GM04504 (cell line): ENCODE measurements at regions not wholly inside any gene's neighbourhood (a gene's known extent, or its start where the extent isn't known, plus 50 kb on each side); places are given as distances from the start of the nearest gene placed in this dataset.

ENCODE experiments used
- DNase-seq: peaks from one replicate; pipeline ENCODE4 v3.0.0-alpha.2; 2012; ENCODE audit warnings: low read depth

DNA sequence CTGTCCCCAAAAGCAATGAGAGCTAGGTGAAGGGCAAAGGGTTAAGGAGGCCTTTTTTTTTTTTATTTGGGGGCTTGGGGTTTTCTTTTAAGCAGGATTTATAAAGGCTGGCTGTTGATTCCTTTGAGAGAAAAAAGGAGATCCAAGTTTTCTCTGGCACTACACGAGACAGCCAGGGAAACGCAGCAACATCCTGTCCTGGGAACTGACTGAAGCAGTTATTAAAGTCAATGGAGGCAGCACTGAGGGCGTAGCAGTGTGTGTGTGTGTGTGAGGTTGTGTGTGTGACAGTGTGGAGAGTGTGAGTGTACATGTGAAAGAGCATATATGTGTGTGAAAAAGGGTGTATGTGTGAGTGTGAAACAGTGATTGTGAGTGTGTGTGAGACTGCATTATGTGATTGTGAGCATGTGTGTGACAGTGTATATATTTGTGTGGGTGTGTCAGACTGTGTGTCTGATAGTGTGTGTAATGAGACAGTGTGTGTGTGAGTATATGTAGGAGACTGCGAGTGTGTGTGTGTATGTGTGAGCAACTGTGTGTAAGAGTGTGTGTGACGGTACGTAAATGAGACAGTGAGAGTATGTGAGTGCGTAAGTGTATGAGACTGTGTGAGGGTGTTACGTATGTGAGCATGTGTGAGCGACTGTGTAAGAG is 65.9 kb upstream of the TIAM1 start:
- no peak for DNase-seq

DNA sequence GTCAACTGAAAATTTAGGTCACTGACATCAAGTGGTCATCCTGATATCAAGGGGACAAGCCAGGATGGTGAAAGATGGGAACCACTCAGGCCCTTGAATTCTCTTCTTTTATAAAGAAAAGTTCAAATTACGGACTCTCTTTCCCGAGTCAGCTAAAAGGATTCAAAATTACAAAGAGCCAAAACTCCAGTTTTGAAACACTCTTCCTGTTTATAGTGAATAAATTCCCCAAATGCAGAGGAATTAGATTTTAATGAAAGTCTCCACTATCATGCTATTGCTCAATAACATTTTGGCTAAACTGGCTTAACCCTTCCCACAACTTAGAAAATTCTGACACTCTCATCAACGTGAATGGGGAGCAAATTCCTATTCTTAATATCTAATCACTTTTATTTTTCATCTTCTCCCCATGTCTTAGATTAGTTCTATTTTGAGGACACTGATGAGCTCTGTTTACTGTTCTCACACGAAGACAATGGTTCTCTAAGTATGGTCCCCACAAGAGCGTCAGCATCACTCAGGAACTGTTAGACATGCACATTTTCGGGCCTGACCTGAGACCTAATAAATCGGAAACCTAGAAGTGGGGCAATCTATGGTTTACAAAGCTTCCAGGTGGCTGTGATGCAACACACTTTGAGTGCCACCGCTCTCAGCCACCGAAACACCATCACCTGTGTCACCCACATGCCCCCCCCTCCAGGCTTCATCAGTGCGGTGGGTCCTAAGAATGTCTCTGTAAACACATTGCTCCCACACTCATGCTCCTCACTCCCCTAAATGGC is 64.4 kb upstream of the TIAM1 start:
- no peak for DNase-seq

DNA sequence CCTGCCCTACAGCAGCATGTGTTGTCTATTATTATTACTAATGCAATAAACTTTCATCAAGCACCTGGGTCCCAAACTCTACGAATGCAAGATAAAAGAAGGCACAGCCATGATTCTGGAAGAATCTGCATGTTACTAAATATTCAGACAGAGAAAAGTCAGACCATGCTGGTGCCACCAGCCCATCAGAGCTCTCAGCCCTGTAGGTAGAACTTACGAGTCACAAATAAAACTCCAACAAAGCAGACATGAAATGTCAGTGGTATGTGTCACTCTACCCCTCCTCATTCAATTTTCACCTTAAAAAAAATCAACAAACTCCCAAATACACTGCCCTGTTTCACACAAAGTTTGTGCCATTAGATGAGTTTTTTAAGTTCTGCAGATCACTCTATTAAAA is 62.4 kb upstream of the TIAM1 start:
- no peak for DNase-seq

DNA sequence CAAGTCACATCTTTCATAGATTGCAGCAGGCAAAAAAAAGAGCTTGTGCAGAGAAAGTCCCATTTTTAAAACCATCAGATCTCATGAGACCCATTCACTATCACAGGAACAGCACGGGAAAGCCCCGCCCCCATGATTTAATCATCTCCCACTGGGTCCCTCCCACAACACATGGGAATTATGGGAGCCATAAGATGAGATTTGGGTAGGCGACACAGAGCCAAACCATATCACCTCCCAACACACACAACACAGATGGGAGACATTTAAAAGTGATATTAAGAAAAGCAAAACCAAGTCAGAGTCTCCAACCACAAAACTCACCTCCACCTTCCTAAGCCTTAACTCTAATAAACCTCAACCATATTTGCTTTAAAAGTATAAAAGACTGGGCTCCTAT is 61.5 kb upstream of the TIAM1 start:
- DNase-seq, result no peak

DNA sequence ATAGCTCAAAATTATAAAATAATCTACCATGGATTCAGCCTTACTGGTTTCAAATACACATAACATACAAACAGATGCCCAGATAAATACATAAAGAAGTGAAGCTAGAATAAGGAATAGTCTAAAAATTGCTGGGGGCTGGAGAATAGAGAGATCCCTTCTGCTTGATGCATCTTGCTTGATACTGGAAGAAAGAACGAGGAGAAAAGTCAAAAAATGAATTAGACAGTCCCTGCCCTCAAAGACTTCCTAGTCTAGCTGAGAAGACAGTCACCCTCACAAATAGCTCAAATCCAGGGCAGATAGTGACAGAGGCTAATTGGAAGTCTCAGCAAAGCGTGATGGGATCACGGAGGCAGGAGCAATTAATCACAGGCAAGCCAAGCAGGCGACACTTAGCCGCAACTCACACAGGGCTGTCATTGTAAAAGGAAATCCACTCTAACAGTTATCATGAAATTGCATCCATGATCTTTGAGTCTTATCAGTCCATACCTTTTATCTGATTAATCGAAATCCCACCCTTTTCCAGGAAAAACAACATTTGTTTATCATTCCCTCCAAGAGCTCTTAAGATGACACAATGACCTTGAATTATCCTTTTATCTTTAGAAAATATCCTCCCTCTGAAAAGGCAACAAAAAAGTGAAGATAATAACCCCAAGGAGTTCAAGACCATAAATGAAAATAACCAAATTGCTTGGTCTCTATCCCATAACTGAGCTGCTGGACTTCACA is 59.7 kb upstream of the TIAM1 start:
- no peak for DNase-seq

DNA sequence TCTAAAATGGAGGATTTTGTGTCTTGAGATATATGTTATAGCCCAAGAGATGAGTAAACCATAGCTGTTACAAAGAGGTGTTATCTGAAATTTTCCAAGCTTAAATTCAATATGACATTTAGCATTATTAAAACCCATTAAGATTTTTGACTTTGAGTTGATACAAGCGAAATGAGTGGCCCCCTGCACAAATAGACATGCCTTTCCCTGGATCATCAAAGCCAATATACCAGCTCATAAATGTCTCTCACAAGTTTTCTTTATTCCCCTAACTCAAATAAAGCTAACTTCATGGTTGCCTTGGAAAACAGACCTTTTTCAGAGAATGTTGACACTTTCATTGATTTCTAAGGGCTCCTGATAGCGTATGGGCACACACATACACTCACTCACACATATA is 55.5 kb upstream of the TIAM1 start:
- DNase-seq, result no peak

DNA sequence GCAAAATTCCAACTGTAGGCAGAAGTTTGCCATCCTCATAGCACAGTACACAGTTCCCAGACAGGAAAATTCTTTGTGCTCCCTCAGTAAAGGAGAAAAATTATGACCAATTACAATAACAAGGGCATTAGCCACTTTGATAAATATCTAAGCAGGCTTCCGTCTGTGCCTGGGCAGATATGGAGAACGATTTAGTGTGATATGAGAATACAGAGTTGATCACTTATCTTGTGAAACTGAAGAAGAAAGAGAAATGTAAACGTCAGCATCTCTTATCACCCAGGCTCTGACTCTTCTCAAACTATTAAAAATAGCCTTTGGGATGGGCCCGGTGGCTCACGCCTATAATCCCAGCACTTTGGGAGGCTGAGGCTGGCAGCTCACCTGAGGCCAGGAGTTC is 54.5 kb upstream of the TIAM1 start:
- DNase-seq, result no peak

DNA sequence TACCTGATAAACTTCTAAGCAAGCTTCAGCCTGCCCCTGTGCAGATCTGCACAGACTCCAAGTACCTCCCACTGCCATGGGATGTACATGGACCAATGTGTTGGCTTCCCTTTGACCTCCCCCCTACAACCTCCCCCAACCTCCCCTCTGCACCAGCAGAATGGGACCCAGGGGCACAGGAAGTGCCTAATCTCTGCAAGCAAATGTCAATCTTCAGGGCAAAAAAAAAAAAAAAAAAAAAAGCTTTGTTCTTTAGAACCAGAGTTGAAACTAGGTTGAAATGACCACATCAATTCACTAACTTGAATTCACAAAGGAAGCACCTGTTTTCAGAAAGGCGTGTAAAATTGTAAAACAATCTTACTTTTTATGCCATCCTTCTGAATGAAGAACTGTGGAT is 53.9 kb upstream of the TIAM1 start:
- no peak for DNase-seq

DNA sequence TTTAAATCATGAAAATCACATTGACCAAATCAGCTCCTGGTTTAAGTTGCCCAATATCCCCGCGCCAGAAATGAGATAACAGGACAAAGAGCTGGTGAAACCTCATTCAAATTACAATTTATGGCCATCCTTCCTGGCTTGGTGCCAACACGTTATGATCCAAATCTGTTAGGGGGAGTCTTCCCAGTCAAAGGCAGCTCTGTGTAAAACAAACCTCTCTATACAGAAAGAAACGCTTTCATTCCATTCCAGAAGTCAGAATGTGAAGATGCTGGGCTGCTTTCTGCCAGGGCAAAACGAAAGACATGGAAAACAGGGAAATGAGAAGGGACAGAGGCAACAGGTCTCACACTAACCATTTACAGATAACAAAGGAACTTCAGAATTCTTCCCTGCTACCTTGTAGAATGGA is 53.5 kb upstream of the TIAM1 start:
- DNase-seq, result no peak

DNA sequence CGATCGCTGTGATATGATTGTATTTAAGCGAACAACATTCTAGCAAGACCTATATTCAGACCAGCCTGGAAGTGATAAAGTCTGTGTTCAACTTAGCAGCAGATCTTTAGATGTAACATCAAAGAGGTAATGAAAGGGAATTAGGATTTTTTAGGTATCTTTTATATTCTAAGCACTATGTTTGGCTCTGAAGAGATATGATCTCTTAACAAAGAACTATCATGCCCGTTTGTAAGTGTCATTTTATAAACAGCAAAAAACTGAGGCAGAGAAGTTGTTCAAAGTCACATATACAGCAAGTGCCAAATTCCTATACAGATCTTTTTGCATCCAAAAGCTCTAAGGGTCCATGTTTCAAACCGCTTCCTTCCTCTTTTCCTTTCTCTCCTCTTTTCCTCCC is 53.0 kb upstream of the TIAM1 start:
- no peak for DNase-seq

DNA sequence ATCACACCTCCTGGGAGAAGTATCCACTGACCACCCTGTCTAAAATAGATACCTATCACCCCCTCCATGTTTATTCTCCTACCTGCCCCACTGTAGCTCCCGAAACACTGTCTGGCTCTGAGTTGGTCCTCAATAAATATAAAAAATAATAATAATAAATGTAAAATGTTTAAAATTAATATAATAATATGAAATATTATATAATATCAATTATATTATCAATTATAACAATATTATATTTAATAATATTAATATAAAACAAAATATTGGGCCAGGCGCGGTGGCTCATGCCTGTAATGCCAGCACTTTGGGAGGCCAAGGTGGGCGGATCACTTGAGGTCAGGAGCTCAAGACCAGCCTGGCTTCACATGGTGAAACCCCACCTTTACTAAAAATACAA is 52.3 kb upstream of the TIAM1 start:
- no peak for DNase-seq

DNA sequence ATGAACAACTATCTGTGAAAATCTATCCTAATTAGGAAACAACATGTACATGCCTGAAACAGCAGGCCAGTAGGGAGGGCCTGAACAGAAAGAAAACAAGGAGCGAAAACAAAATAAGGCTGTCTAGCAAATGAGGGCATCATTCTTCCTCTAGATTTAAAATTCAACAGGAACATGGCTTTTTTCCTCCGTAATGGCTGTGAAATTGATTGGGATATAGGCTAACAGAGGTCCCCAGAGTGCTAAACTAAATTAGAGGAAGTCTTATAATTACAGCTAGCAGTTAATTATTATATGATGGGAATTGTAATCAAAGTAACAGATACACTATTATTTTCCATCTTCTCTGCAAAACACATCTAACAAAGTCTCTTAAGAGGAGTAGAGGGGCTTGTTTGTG is 51.7 kb upstream of the TIAM1 start:
- no peak for DNase-seq

DNA sequence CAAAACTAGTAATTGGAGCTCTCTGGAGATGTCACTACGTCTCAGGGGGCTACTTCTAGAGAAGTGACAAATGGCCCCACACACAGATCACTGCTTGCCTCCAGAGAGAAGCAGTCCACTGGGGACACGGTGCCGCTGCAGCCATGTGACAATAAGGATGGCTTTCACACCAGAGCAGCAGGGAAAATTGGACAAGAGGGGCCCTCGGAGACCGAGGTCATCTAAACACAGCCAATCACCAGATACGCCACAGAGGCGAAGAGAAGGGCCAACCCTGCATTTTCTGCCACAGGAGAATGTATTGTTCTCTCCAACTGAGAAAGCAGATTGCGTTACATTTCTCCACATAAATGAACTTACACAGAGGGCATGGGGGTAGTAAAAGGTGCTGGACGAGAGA is 51.2 kb upstream of the TIAM1 start:
- DNase-seq, result no peak

DNA sequence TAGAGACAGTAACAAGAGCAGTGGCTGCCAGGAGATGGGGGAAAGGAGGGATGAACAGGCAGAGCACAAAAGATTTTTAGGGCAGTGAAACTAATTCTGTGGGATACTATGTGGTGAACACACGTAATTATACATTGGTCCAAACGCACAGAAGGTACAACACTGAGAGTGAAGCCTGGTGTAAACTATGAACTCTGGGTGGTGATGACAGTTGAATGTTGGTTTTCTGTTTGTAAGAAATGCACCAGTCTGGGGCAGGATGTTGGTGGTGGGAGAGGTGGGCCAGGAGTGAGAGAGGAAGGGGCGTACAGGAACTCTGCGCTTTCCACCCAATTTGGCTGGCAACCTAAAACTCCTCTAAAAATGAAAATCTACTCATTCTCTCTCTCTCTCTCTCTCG is 50.2 kb upstream of the TIAM1 start:
- DNase-seq, result no peak
